Right lobe of liver (tissue), 4 donors: ENCODE measurements at regions not wholly inside any gene's neighbourhood (a gene's known extent, or its start where the extent isn't known, plus 50 kb on each side); places are given as distances from the start of the nearest gene placed in this dataset.

ENCODE experiments used
- POLR2A ChIP-seq: fragments of 450-650 bp; IDR thresholded peaks from one replicate; pipeline ENCODE4 v1.6.1; 2017; ENCODE audit warnings: antibody characterized with exemption, mild to moderate bottlenecking
- TF ChIP-seq, protein P1 (sequence below), 4 donors: fragments of 200-600 bp in 3 of 4; fragments of 450-650 bp in 1 of 4; IDR thresholded peaks; one replicate each; pipeline versions ENCODE4 v1.5.1 to v1.8.0; 2016 to 2022; ENCODE audit warnings: antibody characterized with exemption in 4 of 4, mild to moderate bottlenecking in 2 of 4
- donor health status: DM: no; HTN: no; CAD: no.
- donor health status: DM: no; HTN: no; CAD: no.
- donor health status: DM: no; HTN: yes; CAD: no.

DNA sequence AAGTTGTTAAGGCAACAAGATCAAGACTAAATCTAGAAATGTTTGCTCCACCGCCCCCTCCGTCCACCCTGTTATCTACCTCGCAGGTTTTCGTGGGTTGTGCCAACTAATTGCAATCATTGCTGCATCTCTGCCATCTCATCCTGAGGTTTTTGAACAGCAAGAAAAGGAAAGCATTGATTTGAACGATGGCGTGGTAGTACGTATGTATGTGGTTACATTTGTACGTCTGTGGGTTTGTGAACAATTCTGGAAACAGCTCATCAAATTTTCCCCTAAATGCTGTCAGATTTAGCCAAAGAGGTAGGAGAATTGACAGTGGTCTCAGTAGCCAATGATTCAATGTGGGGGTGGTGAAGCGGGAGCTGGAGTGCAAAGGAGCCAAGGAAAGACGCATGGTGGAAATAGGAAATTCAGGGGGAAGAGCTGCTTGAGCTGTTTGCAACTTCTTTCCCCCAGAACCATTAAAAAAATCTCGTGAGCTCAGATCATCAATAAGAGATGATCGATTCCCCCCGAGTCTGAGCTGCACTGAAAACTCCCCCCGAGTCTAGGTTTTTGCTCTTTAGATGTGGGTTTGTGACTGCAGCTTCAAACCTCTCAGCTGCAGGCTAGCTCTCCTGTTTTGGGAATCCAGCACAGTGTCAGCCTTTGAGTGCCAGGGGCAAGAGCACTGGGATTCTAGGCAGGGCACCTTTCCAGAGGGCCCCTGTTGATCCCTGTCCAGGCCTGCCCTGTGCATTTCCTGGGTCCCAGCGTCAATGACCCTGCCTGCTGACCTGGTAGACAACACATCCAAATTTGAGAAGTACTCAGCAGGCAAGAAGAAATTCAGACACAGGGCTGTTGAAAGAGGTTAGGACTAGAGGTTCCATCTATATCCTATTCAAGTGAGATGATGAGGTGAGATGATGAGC, 72.6 kb upstream of the LY86 start:
- TF ChIP-seq, protein P1, sequence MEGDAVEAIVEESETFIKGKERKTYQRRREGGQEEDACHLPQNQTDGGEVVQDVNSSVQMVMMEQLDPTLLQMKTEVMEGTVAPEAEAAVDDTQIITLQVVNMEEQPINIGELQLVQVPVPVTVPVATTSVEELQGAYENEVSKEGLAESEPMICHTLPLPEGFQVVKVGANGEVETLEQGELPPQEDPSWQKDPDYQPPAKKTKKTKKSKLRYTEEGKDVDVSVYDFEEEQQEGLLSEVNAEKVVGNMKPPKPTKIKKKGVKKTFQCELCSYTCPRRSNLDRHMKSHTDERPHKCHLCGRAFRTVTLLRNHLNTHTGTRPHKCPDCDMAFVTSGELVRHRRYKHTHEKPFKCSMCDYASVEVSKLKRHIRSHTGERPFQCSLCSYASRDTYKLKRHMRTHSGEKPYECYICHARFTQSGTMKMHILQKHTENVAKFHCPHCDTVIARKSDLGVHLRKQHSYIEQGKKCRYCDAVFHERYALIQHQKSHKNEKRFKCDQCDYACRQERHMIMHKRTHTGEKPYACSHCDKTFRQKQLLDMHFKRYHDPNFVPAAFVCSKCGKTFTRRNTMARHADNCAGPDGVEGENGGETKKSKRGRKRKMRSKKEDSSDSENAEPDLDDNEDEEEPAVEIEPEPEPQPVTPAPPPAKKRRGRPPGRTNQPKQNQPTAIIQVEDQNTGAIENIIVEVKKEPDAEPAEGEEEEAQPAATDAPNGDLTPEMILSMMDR (IDR thresholded peaks at IDR 0.05): no peak
- no peak for TF ChIP-seq POLR2A
